CD4-positive, alpha-beta T cell (primary cell): ENCODE measurements at regions not wholly inside any gene's neighbourhood (a gene's known extent, or its start where the extent isn't known, plus 50 kb on each side); places are given as distances from the start of the nearest gene placed in this dataset.

Experiments used
- ATAC-seq: fragments of 200-7000 bp; cut with Tn5 transposase; one replicate; pipeline ENCODE4 v1.10.0; 2022; ENCODE audit warnings: mild to moderate bottlenecking; ENCODE audit not compliant: poor library complexity
- CTCF ChIA-PET: fragments of 350-600 bp; sonication (Branson Sonifier 250); formaldehyde crosslinking; loops from one replicate; lab custom pipeline; 2021; ENCODE audit warnings: antibody characterized with exemption, inconsistent platforms; lab: Charles Lee
- POLR2A ChIA-PET: fragments of 350-600 bp; sonication (Branson Sonifier 250); formaldehyde crosslinking; loops from one replicate; lab custom pipeline; 2021; ENCODE audit warnings: antibody characterized with exemption, inconsistent platforms; lab: Charles Lee
- DNase-seq, 14 experiments: peaks; one replicate each; pipeline ENCODE4 v3.0.0-alpha.2; 2013 to 2020; ENCODE audit warnings: mixed read lengths in 2 of 14
- H3K27ac ChIP-seq, 2 donors: one replicate each; pipeline versions ENCODE4 v1.5.1 to v1.7.0; 2013; ENCODE audit warnings: low read length in 2 of 2, low read depth in 1 of 2, mild to moderate bottlenecking in 1 of 2
- H3K27me3 ChIP-seq, 2 experiments: 1 replicate in 1 of 2; 2 replicates in 1 of 2; pipeline versions ENCODE4 v1.6.1 to v1.7.0; 2013; ENCODE audit warnings: low read length in 2 of 2, control low read depth in 1 of 2, mild to moderate bottlenecking in 1 of 2, moderate library complexity in 1 of 2; ENCODE audit not compliant: insufficient read depth in 2 of 2, control insufficient read depth in 1 of 2
- H3K36me3 ChIP-seq: one replicate; pipeline ENCODE4 v1.6.1; 2013; ENCODE audit warnings: low read length, control low read depth; ENCODE audit not compliant: insufficient read depth
- H3K4me1 ChIP-seq: one replicate; pipeline ENCODE4 v1.6.1; 2013; ENCODE audit warnings: low read length, control low read depth; ENCODE audit not compliant: insufficient read depth
- H3K4me3 ChIP-seq: one replicate; pipeline ENCODE4 v1.5.1; 2013; ENCODE audit warnings: mild to moderate bottlenecking, low read length, moderate library complexity
- H3K9me3 ChIP-seq, 2 experiments: 1 replicate in 1 of 2; 2 replicates in 1 of 2; pipeline versions ENCODE4 v1.6.1 to v1.7.0; 2013; ENCODE audit warnings: low read length in 2 of 2, mild to moderate bottlenecking in 2 of 2, control low read depth in 1 of 2, moderate library complexity in 1 of 2; ENCODE audit not compliant: control insufficient read depth in 1 of 2, insufficient read depth in 1 of 2
- H3K27ac Mint-ChIP-seq: one replicate; pipeline ENCODE4 v1.8.0; 2020; ENCODE audit warnings: mixed read lengths
- H3K27me3 Mint-ChIP-seq: one replicate; pipeline ENCODE4 v1.8.0; 2021; ENCODE audit warnings: mixed read lengths
- H3K36me3 Mint-ChIP-seq: one replicate; pipeline ENCODE4 v1.8.0; 2021; ENCODE audit warnings: low read depth, mixed read lengths
- H3K4me1 Mint-ChIP-seq: one replicate; pipeline ENCODE4 v1.8.0; 2021; ENCODE audit warnings: low read depth, mixed read lengths
- H3K4me3 Mint-ChIP-seq: one replicate; pipeline ENCODE4 v1.8.0; 2020; ENCODE audit warnings: mild to moderate bottlenecking, mixed read lengths
- H3K9me3 Mint-ChIP-seq: one replicate; pipeline ENCODE4 v1.8.0; 2020; ENCODE audit warnings: mixed read lengths
- intact Hi-C, 2 experiments: fragments of 100-400 bp; cut with DNase I in 1 of 2; cut with micrococcal nuclease in 1 of 2; formaldehyde crosslinking; loops; one replicate each; pipeline versions ENCODE4 v1.15.1 to v1.9.0; 2023 to 2025; cut with DNase I, micrococcal nuclease
- TF ChIP-seq, protein P1 (sequence below): fragments of 200-600 bp; IDR thresholded peaks from one replicate; pipeline ENCODE4 v1.8.0; 2022; ENCODE audit warnings: antibody characterized with exemption, mild to moderate bottlenecking

DNA sequence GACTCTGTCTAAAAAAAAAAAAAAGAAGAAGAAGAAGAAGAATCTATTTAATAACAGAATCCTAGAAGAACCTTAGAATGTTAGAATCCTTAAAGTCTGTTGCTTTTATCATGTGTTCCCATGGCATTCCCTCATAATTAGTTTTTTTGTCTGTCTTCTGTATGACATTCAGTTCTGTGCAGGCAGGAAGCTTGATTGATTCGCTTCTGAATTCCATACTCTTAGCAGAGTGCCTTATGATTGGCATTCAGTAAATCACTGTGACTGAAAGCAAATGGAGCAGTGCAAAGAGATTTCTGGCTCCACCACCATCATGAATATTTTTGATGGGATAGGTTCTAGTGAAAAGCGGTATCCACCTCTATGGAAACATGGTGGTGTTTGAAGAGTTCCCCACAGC, 1065.9 kb upstream of the RBFOX1 start:
- H3K9me3 Mint-ChIP-seq = peaks cover 16% of the 10 kb centered on the region
- CTCF ChIA-PET = no interaction called here

DNA sequence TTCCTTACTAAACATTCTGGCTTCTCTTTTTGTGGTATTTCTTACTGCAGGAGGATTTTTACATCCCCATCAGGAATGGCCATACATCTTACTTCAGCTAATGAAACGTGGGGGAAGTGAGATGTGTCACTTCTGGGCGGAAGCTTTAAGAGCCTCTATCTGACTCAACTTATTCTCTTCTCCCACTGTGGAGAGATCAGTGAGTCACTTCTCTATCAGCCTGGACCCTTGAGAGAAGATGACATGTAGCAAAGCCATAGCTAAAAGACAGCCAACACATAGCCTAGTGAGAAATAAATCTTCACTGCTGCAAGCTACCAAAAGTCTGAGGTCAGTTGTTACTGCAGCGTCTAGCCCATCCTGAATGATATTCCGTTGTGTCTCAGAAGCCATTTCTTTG, 1066.7 kb upstream of the RBFOX1 start:
- no peak overlapping the region for H3K27ac Mint-ChIP-seq
- H3K4me3 Mint-ChIP-seq = no peak overlapping the region
- H3K27me3 ChIP-seq = no peaks in the 10 kb centered on the region
- TF ChIP-seq, protein P1, sequence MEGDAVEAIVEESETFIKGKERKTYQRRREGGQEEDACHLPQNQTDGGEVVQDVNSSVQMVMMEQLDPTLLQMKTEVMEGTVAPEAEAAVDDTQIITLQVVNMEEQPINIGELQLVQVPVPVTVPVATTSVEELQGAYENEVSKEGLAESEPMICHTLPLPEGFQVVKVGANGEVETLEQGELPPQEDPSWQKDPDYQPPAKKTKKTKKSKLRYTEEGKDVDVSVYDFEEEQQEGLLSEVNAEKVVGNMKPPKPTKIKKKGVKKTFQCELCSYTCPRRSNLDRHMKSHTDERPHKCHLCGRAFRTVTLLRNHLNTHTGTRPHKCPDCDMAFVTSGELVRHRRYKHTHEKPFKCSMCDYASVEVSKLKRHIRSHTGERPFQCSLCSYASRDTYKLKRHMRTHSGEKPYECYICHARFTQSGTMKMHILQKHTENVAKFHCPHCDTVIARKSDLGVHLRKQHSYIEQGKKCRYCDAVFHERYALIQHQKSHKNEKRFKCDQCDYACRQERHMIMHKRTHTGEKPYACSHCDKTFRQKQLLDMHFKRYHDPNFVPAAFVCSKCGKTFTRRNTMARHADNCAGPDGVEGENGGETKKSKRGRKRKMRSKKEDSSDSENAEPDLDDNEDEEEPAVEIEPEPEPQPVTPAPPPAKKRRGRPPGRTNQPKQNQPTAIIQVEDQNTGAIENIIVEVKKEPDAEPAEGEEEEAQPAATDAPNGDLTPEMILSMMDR = no peak
- ATAC-seq (no peak), DNase-seq (no peak)
- no peaks in the 10 kb centered on the region for H3K36me3 Mint-ChIP-seq
- H3K4me1 Mint-ChIP-seq = no peaks in the 10 kb centered on the region
- H3K9me3 Mint-ChIP-seq = peaks cover 16% of the 10 kb centered on the region
- no peaks in the 10 kb centered on the region for H3K36me3 ChIP-seq
- no peaks in the 10 kb centered on the region for H3K9me3 ChIP-seq
- no peak overlapping the region for H3K27ac ChIP-seq
- H3K4me3 ChIP-seq = no peak overlapping the region
- no peaks in the 10 kb centered on the region for H3K4me1 ChIP-seq
- ChIA-PET CTCF (no interaction called here), POLR2A (no interaction called here)
- no peaks in the 10 kb centered on the region for H3K27me3 Mint-ChIP-seq
- intact Hi-C loops = no loop called here

More for the DNA sequence above, 1065.9 kb upstream of the RBFOX1 start:
- ATAC-seq = no peak
- no peaks in the 10 kb centered on the region for H3K9me3 ChIP-seq
- DNase-seq = no peak
- no peaks in the 10 kb centered on the region for H3K4me1 ChIP-seq
- H3K4me3 Mint-ChIP-seq = no peak overlapping the region
- POLR2A ChIA-PET = no interaction called here
- H3K36me3 Mint-ChIP-seq = no peaks in the 10 kb centered on the region
- intact Hi-C loops = no loop called here
- no peak overlapping the region for H3K27ac ChIP-seq
- TF ChIP-seq, protein P1 = no peak
- no peaks in the 10 kb centered on the region for H3K36me3 ChIP-seq
- no peak overlapping the region for H3K27ac Mint-ChIP-seq
- H3K4me1 Mint-ChIP-seq = no peaks in the 10 kb centered on the region
- H3K27me3 Mint-ChIP-seq = no peaks in the 10 kb centered on the region
- H3K27me3 ChIP-seq = no peaks in the 10 kb centered on the region
- no peak overlapping the region for H3K4me3 ChIP-seq

DNA sequence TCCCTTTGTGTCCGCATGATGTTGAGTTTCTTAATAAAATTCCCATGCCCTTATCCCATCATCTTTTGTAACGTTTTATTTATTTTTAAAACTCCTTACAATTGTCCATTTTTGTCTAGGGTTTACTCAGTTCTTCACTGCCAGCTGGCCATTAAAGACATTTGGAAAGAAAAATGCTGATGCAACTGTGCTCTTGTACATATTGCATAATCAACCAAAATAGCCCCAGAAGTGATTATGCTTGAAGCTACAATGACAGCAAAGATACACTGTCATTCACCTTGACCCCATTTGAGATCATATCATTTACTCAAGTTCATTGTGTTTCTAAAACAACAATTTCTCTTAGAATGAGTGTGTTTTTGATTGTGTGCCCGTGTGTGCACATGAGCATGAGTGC, 1074.6 kb upstream of the RBFOX1 start:
- no peak overlapping the region for H3K4me3 ChIP-seq
- no peak for DNase-seq
- H3K27ac ChIP-seq = no peak overlapping the region
- intact Hi-C loops = no loop called here
- H3K27ac Mint-ChIP-seq = no peak overlapping the region
- no peaks in the 10 kb centered on the region for H3K27me3 Mint-ChIP-seq
- POLR2A ChIA-PET = no interaction called here
- ATAC-seq = no peak
- no peaks in the 10 kb centered on the region for H3K36me3 ChIP-seq
- H3K36me3 Mint-ChIP-seq = no peaks in the 10 kb centered on the region
- H3K4me3 Mint-ChIP-seq = no peak overlapping the region
- no peaks in the 10 kb centered on the region for H3K27me3 ChIP-seq
- no peaks in the 10 kb centered on the region for H3K4me1 Mint-ChIP-seq
- H3K9me3 Mint-ChIP-seq = peaks cover 23% of the 10 kb centered on the region
- CTCF ChIA-PET = no interaction called here
- H3K9me3 ChIP-seq = peaks cover 0 to 3% of the 10 kb centered on the region in 2 experiments
- TF ChIP-seq, protein P1 = no peak
- no peaks in the 10 kb centered on the region for H3K4me1 ChIP-seq
